ENCODE measurements at regions not wholly inside any gene's neighbourhood (a gene's known extent, or its start where the extent isn't known, plus 50 kb on each side); places are given as distances from the start of the nearest gene placed in this dataset.
A peak's percentile ranks its signal among the peaks of the same experiment; 100 is the strongest.

- TF ChIP-seq MATR3 (CRISPR knock-in tag; IDR thresholded peaks at IDR 0.05) (no peak), ZNF3 (CRISPR knock-in tag; IDR thresholded peaks at IDR 0.05) (no peak), ZNF691 (CRISPR knock-in tag; IDR thresholded peaks at IDR 0.05; ENCODE audit: borderline replicate concordance, low read depth) (peak; percentile 28; the same call in 1 of the 2 replicates), ZNF225 (CRISPR knock-in tag; IDR thresholded peaks at IDR 0.05) (no peak), PRDM4 (CRISPR knock-in tag; IDR thresholded peaks at IDR 0.05; ENCODE audit: borderline replicate concordance) (no peak), JUNB (CRISPR knock-in tag; IDR thresholded peaks at IDR 0.05; ENCODE audit: borderline replicate concordance) (no peak), ZNF562 (CRISPR knock-in tag; IDR thresholded peaks at IDR 0.05; ENCODE audit: borderline replicate concordance) (no peak), ZFX (CRISPR knock-in tag; IDR thresholded peaks at IDR 0.05; ENCODE audit: low read depth) (peak; percentile 43; the same call in 1 of the 2 replicates), ZNF563 (CRISPR knock-in tag; IDR thresholded peaks at IDR 0.05) (0 out of 2 replicates have a peak, but pooled peaks have one; percentile 36), ATRX (CRISPR knock-in tag; IDR thresholded peaks at IDR 0.05; ENCODE audit: borderline replicate concordance) (no peak), ZZZ3 (CRISPR knock-in tag; IDR thresholded peaks at IDR 0.05; ENCODE audit: borderline replicate concordance) (no peak), ZNF207 (IDR thresholded peaks at IDR 0.05; ENCODE audit: borderline replicate concordance) (no peak), MAFF (IDR thresholded peaks at IDR 0.05; ENCODE audit: low read depth, low read length) (no peak), BRF2 (CRISPR knock-in tag; IDR thresholded peaks at IDR 0.05) (no peak), ZNF343 (CRISPR knock-in tag; IDR thresholded peaks at IDR 0.05) (no peak), ZBTB46 (CRISPR knock-in tag; IDR thresholded peaks at IDR 0.05; ENCODE audit: borderline replicate concordance) (no peak), SPEN (CRISPR knock-in tag; IDR thresholded peaks at IDR 0.05; ENCODE audit: low read depth) (no peak), STAT6 (CRISPR knock-in tag; IDR thresholded peaks at IDR 0.05; ENCODE audit: borderline replicate concordance) (no peak), RELA (CRISPR knock-in tag; IDR thresholded peaks at IDR 0.05) (no peak), SP4 (CRISPR knock-in tag; IDR thresholded peaks at IDR 0.05) (no peak), SKI (IDR thresholded peaks at IDR 0.05; ENCODE audit: partially characterized antibody) (no peak), HES4 (CRISPR knock-in tag; IDR thresholded peaks at IDR 0.05; ENCODE audit: borderline replicate concordance) (no peak), ZNF329 (CRISPR knock-in tag; IDR thresholded peaks at IDR 0.05; ENCODE audit: low read depth) (no peak)
Observed at GRCh38 chr17:30584810-30585209, 107.6 kb downstream of the GOSR1 start (continued).
